AG09319 (cell line): ENCODE measurements at regions not wholly inside any gene's neighbourhood (a gene's known extent, or its start where the extent isn't known, plus 50 kb on each side); places are given as distances from the start of the nearest gene placed in this dataset.

Experiments
- DNase-seq: peaks from one replicate; pipeline ENCODE4 v3.0.0-alpha.2; 2010; ENCODE audit warnings: low read depth; ENCODE audit errors: extremely low read depth
- CTCF ChIP-seq: IDR thresholded peaks from 2 replicates; pipeline ENCODE4 v1.5.1; 2011; ENCODE audit warnings: low read depth, mild to moderate bottlenecking, inconsistent platforms, low read length, moderate library complexity

DNA sequence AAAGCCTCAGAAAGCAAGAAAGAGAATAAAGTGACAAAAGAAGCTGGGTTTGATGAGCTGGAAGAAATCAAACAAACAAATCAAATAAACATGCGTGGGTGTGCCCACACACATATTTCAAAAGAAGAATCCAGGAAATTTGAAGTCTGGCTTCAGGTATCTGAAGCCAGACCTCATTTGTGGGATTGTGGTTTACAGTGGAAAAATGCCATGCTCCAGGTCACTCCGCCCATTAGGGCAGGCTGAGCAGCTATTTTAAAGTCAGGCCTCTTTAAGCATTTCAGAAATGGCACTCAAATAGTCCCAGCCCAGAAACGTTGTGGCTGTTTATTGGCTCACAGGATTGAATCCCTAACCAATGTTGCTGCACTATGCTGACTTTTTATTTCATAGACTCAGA is 226.1 kb upstream of the F9 start:
- no peak for TF ChIP-seq CTCF
- DNase-seq, result no peak

- DNase-seq, result no peak
- no peak for TF ChIP-seq CTCF
These were observed 231.2 kb upstream of the F9 start for GRCh38 chrX:139299309-139299708.

- DNase-seq, result no peak
- TF ChIP-seq CTCF, result no peak
These were observed 232.1 kb upstream of the F9 start for GRCh38 chrX:139298437-139298836.

- no peak for DNase-seq
These were observed 232.9 kb upstream of the F9 start for GRCh38 chrX:139297638-139298037.

GRCh38 chrX:139293991-139294390 is 236.5 kb upstream of the F9 start:
- DNase-seq, result no peak
- TF ChIP-seq CTCF, result no peak

More at GRCh38 chrX:139297638-139298037, 232.9 kb upstream of the F9 start:
- TF ChIP-seq CTCF, result no peak

DNA sequence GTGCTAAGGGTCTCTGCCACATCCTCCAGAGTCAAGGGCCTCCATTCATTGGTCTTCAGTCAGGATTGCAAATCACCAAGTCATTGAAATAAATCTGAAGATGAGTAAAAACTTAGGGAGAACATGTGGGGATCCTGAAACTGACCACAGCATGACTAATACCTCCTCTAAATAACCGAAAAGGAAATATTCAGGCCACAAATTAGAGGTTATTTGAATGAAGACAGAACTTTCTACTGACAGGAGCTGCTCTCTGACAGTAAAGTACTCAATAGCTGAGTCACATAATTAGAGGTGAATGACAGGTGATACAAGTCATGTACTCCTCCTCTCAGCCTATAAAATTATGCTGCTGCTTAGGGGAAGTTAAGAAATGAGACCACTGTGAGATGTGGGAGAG is 240.2 kb upstream of the F9 start:
- DNase-seq, result no peak
- TF ChIP-seq CTCF, result no peak

GRCh38 chrX:139287155-139287924 is 243.2 kb upstream of the F9 start:
- no peak for TF ChIP-seq CTCF

More at GRCh38 chrX:139287155-139287924, 243.2 kb upstream of the F9 start:
- DNase-seq, result no peak
